ENCODE measurements at regions not wholly inside any gene's neighbourhood (a gene's known extent, or its start where the extent isn't known, plus 50 kb on each side); places are given as distances from the start of the nearest gene placed in this dataset.

- H3K36me3 ChIP-seq (ENCODE audit: control insufficient read depth in 2 of 2, insufficient read depth in 2 of 2, low read length in 1 of 2), result no peaks in the 10 kb centered on the region
- no peak for DNase-seq (ENCODE audit: low read depth, low spot score)
- 66% methylated on average over 3 of the region's 3 CpGs for WGBS (ENCODE audit: insufficient coverage, insufficient replicate concordance, low lambda C conversion rate, missing lambda C conversion rate)
- POLR2A ChIA-PET, result no interaction called here
- H3K4me3 ChIP-seq, result no peak overlapping the region
- SMC1A ChIA-PET (ENCODE audit: uncharacterized antibody, unreplicated experiment), result no interaction called here
- no TSS peak for BruUV-seq (replicated peaks)
- no peak for ATAC-seq
- in situ Hi-C loops (cut with MboI), result no loop called here
- no peaks in the 10 kb centered on the region for H3K27me3 ChIP-seq (replicated peaks in 1 of 2; ENCODE audit: control insufficient read depth in 2 of 2, insufficient read depth in 2 of 2, low read length in 1 of 2)
- H2AFZ ChIP-seq (ENCODE audit: control insufficient read depth, low read depth, low read length), result no peak overlapping the region
- H3K79me2 ChIP-seq (ENCODE audit: control insufficient read depth, insufficient read depth, low read length), result no peaks in the 10 kb centered on the region
- no peak overlapping the region for H3K4me2 ChIP-seq (ENCODE audit: control insufficient read depth, insufficient read depth)
- no peak overlapping the region for H3K27ac ChIP-seq (ENCODE audit: control insufficient read depth, insufficient read depth)
- no peak for FAIRE-seq
- TF ChIP-seq DPF2 (IDR thresholded peaks at IDR 0.05), result no peak
- no peak for TF ChIP-seq NR2F1 (conservative IDR thresholded peaks at IDR 0.05)
- TF ChIP-seq KLF5 (IDR thresholded peaks at IDR 0.05; ENCODE audit: partially characterized antibody), result no peak
- no peak for TF ChIP-seq JUND (IDR thresholded peaks at IDR 0.05; ENCODE audit: low read depth, low read length)
- TF ChIP-seq WRNIP1 (IDR thresholded peaks at IDR 0.05; ENCODE audit: borderline replicate concordance, low read depth, low read length), result no peak
- no peak for TF ChIP-seq POU2F2 (IDR thresholded peaks at IDR 0.05; ENCODE audit: borderline replicate concordance, low read depth, low read length)
- no peak for TF ChIP-seq ZNF217 (IDR thresholded peaks at IDR 0.05)
- no peak for TF ChIP-seq BACH1 (IDR thresholded peaks at IDR 0.05; ENCODE audit: borderline replicate concordance)
- no peak for TF ChIP-seq SRF (IDR thresholded peaks at IDR 0.05; ENCODE audit: low read depth in 2 of 2, low read length in 2 of 2)
- no peak for TF ChIP-seq GATAD2B (conservative IDR thresholded peaks at IDR 0.05; ENCODE audit: low read depth)
- no peaks in the 10 kb centered on the region for H4K20me1 ChIP-seq (ENCODE audit: control insufficient read depth, insufficient read depth)
- no peaks in the 10 kb centered on the region for H3K4me1 ChIP-seq (ENCODE audit: control insufficient read depth, insufficient read depth, low read length)
- intact Hi-C loops (cut with micrococcal nuclease; ENCODE audit: unreplicated experiment), result no loop called here
- RAD21 ChIA-PET (ENCODE audit: unreplicated experiment), result no interaction called here
- CTCF ChIA-PET, result interaction anchor here (0.8 kb wide), 1 partner anchor 20 kb away, joined by 3 read pairs; no protein-coding TSS in a partner anchor
- H3K9me3 ChIP-seq (replicated peaks; ENCODE audit: control insufficient read depth, insufficient read depth, low read length), result no peaks in the 10 kb centered on the region
- no peak overlapping the region for H3K9ac ChIP-seq (ENCODE audit: control insufficient read depth, insufficient read depth, low read length)
These were observed 195.2 kb upstream of the CNR1 start for GRCh38 chr6:88361298-88361697.

- ChIA-PET CTCF (no interaction called here), POLR2A (no interaction called here), SMC1A (ENCODE audit: uncharacterized antibody, unreplicated experiment) (no interaction called here), RAD21 (ENCODE audit: unreplicated experiment) (interaction anchor here (1.6 kb wide), 1 partner anchor 509 kb away, joined by 3 read pairs; no protein-coding TSS in a partner anchor)
- BruUV-seq (replicated peaks), result no TSS peak
- no peaks in the 10 kb centered on the region for H3K36me3 ChIP-seq (ENCODE audit: control insufficient read depth in 2 of 2, insufficient read depth in 2 of 2, low read length in 1 of 2)
- no peaks in the 10 kb centered on the region for H3K9me3 ChIP-seq (replicated peaks; ENCODE audit: control insufficient read depth, insufficient read depth, low read length)
- H3K79me2 ChIP-seq (ENCODE audit: control insufficient read depth, insufficient read depth, low read length), result no peaks in the 10 kb centered on the region
- intact Hi-C loops (cut with micrococcal nuclease; ENCODE audit: unreplicated experiment), result no loop called here
- H3K4me1 ChIP-seq (ENCODE audit: control insufficient read depth, insufficient read depth, low read length), result no peaks in the 10 kb centered on the region
- no peaks in the 10 kb centered on the region for H4K20me1 ChIP-seq (ENCODE audit: control insufficient read depth, insufficient read depth)
- ATAC-seq, result no peak
- no peak overlapping the region for H3K9ac ChIP-seq (ENCODE audit: control insufficient read depth, insufficient read depth, low read length)
- in situ Hi-C loops (cut with MboI), result no loop called here
- no peak for FAIRE-seq
- no peak overlapping the region for H3K27ac ChIP-seq (ENCODE audit: control insufficient read depth, insufficient read depth)
- no peaks in the 10 kb centered on the region for H3K27me3 ChIP-seq (replicated peaks in 1 of 2; ENCODE audit: control insufficient read depth in 2 of 2, insufficient read depth in 2 of 2, low read length in 1 of 2)
- no peak for DNase-seq (ENCODE audit: low read depth, low spot score)
- no peak overlapping the region for H2AFZ ChIP-seq (ENCODE audit: control insufficient read depth, low read depth, low read length)
- H3K4me3 ChIP-seq, result no peak overlapping the region
- 23% methylated on average over 1 of the region's 1 CpG for WGBS (ENCODE audit: insufficient coverage, insufficient replicate concordance, low lambda C conversion rate, missing lambda C conversion rate)
- no peak overlapping the region for H3K4me2 ChIP-seq (ENCODE audit: control insufficient read depth, insufficient read depth)
- no peak for TF ChIP-seq CBX5 (IDR thresholded peaks at IDR 0.05; ENCODE audit: low read depth)
- no peak for TF ChIP-seq CEBPB (IDR thresholded peaks at IDR 0.05; ENCODE audit: borderline replicate concordance in 1 of 2, low read depth in 2 of 2, low read length in 2 of 2)
- no peak for TF ChIP-seq IRF3 (IDR thresholded peaks at IDR 0.05)
- no peak for TF ChIP-seq ZBTB11 (CRISPR knock-in tag; IDR thresholded peaks at IDR 0.05)
- TF ChIP-seq SREBF2 (IDR thresholded peaks at IDR 0.05; ENCODE audit: low read length), result no peak
- no peak for TF ChIP-seq NRF1 (conservative IDR thresholded peaks at IDR 0.05; ENCODE audit: low read depth, low read length)
These were observed 194.2 kb upstream of the CNR1 start for GRCh38 chr6:88360203-88360797.
